HG02642 (cell line): ENCODE measurements at regions not wholly inside any gene's neighbourhood (a gene's known extent, or its start where the extent isn't known, plus 50 kb on each side); places are given as distances from the start of the nearest gene placed in this dataset.
"Not testable (repeated sequence)": the region's sequence is repeated elsewhere in the genome, so short reads cannot be mapped to it uniquely, and the experiment has no call there.

Experiments
- ATAC-seq: cut with Tn5 transposase; IDR thresholded peaks from one replicate; pipeline ENCODE4 v1.9.1; 2021; ENCODE audit warnings: mild to moderate bottlenecking; ENCODE audit not compliant: unreplicated experiment, poor library complexity

DNA sequence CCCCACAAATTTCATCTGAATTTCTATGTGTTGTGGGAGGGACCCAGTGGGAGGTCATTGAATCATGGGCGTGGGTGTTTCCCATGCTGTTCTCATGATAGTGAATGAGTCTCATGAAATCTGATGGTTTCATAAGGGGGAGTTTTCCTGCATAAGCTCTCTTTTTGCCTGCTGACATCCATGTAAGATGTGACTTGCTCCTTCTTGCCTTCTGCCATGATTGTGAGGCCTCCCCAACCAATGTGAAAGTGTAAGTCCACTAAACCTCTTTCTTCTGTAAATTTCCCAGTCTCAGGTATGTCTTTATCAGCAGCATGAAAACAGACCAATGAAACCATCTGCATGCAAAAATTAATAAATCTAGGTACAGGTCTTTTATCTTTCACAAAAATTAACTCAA lies 331.8 kb upstream of the GJE1 start:
- ATAC-seq = not testable (repeated sequence)

DNA sequence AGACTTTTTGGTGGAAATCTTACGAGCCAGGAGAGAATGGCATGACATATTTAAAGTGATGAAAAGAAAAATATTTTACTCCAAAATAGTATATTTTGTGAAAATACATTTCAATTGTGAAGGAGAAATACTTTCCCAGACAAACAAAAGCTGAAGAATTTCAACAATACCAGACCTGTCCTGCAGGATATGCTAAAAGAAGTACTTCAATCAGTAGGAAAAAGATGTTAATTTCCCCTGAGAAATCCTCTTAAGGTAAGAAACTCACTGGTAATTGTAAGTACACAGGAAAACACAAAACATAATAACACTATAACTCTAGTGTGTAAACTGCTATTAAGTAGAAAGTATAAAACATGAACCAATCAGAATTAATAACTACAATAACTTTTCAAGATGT lies 341.8 kb upstream of the GJE1 start:
- ATAC-seq = no peak

DNA sequence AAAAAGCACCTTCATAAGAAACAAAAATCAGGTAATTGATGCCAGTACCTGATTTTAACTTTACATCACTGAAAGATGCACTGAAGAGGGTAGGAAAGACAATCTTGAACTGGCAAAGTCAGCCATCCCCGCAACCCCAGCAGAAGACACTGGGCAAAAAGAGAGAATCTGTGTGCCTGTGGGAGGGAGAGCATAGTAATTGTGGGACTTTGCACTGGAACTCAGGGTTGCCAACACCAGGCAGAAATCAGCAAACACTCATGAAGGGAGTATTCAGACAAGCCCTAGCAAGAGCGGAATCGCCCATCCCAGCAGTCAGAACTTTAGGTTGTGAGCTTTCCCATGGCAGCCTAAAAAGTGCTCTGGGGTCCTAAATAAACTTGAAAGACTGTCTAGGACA lies 344.6 kb upstream of the GJE1 start:
- ATAC-seq = no peak

DNA sequence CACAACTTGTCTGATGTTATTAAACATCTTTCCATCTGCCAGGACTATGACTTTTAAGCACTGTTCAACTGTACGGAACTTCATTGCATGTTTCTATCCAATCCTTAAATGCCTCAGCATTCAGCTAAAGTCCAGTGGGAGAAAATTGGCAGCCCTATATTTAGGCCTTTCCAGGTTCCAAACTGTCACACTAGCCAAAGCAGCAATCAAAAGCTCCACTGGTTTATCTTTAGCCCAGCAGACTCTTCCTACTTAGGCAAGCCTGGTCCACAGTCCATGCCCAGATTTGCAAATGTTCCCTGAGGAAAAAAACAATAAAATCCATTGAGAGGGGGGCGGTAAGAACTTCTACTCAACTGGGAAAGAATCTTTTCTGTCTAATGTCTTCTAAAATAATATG lies 349.1 kb upstream of the GJE1 start:
- ATAC-seq = no peak

DNA sequence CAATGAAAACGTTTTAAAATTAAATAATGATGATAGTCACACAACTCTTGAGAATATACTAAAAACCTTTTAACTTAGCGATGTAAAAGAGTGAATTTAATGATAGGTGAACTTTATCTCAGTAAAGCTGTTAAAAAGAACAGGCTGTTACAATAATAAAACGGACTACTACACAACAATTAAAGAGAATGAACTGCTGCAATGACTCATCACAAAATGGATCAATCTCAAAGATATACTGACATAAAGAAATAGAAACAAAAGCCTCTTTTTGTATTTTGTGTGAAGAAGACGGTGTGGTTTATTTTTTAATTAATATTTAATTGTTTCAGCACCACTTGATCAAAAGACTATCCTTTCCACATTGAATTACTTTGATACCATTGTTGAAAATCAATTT lies 352.4 kb upstream of the GJE1 start:
- no peak for ATAC-seq

DNA sequence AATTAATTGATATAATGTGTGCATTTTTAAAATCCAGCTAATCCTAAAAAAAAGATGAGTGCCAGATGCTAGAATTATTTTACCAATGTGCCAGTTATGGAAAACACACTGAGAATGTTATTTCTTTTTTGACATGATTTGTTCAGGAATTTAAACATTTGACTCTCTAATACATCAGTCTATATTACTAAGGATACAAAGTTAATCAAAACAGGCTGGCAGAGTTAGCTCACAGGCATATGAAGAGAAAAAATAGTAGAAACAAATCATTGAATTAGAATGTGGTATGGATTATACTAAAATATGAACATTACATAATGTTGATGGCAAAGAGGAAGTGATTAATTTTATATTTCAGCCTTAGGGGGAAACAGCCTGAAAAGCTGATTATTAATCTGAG lies 368.3 kb upstream of the GJE1 start:
- ATAC-seq = no peak

DNA sequence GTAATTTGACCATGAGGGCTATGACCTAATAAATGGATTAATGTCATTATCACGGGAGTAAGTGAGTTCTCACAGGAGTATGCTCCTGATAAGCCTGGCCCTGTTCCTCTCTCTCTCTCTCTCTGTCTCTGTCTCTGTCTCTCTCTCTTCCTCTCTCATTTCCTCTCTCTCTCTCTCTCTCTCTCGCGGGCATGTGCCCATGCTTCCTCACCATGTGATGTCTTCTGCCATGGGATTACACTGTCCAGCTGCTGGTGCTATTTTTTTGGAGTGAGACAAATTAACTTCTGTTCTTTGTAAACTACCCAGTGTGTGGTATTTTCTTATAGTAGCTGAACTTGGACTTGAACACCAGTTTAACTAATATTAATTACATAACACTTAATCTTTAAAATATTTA lies 374.3 kb upstream of the GJE1 start:
- ATAC-seq = no peak

DNA sequence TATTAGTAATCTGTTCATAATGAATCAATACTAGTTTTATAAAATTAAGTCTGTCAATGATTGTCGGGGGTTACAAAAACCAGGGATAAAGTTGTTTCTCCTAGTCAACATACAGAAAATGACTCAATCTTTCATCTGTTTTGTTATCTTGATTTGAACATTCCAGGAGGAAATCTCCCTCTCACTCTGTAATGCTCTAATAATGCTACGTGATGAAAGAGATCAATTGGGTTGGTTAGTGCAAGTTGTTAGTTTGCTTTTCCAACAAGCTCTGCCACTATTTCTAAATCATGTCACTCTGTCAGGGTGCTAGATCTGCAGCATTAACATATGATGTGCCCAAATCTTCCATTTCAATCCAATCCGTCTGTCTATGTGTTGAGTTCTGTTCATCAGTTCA lies 379.5 kb upstream of the GJE1 start:
- no peak for ATAC-seq

DNA sequence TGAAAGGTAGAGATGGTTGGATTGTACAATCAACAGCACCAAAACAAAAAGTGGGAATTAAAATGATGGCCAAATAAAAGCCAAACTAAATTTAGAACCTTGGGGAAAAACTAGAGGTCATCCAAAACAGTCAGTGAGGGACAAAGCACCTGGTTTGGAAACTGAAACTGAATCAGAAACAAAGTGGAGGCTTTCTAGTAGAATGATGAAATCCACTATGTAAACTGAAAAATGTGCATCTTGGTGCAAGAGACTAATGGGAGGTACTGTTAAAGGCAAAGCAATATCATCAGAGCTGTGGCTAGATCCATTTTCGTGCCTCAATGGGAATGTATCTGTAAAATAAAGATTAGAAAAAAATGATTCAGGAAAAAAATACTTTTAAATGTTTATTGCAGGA lies 380.0 kb upstream of the GJE1 start:
- no peak for ATAC-seq

DNA sequence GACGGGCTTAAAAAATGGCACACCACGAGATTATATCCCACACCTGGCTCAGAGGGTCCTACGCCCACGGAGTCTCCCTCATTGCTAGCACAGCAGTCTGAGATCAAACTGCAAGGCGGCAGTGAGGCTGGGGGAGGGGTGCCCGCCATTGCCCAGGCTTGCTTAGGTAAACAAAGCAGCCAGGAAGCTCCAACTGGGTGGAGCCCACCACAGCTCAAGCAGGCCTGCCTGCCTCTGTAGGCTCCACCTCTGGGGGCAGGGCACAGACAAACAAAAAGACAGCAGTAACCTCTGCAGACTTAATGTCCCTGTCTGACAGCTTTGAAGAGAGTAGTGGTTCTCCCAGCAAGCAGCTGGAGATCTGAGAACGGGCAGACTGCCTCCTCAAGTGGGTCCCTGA lies 386.4 kb upstream of the GJE1 start:
- ATAC-seq = not testable (repeated sequence)

DNA sequence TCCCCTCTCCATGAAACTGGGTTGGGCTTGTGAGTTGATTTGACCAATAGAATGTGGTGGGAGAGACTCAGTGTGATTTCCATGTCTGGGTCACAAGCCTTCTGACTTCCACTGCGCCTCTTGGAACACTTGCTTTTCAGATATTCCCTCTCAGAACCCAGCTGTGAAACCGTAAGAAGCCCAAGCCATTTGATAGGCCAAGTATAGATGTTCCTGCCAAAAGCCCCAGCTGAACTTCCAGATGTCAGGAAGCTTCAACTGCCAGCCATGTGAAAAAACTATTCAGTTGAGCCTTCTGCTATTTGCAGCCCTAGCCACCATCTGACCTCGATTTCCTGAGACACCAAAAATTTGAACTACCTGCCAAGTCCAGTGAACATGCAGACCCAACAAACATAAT lies 387.8 kb upstream of the GJE1 start:
- ATAC-seq = no peak

DNA sequence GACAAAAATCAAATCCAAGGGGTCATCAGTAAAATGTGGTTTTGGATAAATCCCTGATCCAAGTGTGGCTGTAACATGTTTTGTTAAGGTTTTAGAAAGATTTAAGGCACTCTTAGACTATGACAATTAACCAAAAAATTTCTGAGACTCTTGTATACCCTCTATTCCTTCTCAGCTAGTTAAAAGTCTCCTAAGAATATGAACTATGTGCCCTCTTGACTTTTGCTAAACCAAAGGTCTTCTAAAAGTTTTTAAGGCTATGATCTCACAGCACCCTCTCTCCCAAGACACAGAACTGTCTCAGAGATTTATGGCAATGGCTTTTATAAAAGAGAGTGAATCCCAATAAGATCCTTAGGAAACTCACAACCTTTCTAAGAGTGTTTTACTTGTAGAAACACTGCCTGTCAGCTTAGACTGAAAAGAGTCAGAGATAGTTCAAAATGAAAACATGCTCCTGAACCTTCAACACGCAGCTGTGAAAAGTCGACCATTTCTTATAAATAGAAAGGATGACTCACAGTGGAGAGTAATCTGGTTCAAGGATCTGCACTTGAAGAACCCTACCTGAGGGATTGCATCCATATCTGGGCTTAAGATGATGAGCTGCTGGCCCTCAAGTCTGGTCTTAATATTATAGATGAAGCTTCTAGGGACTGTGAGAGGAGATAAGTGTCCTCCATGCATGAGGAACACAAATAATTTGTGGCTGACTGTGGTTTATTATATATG lies 388.4 kb upstream of the GJE1 start:
- ATAC-seq = no peak

DNA sequence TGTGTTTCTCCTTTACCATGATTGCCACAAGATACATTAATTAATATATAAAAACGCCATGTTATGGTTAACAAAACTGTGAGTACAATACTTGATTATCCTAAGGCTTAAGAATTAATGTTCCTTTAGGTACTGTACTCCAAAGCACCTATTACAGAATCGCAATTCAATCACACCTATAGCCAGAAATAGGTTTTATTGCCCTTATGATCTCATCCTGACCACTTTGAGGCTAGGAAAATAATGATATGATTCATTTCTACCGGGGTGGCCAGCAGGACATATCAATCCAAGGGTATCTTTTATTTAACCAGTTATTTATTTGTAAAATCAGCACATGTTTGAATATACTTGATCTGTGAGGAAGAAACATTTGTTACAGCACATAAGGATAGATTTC lies 396.6 kb upstream of the GJE1 start:
- ATAC-seq = no peak

DNA sequence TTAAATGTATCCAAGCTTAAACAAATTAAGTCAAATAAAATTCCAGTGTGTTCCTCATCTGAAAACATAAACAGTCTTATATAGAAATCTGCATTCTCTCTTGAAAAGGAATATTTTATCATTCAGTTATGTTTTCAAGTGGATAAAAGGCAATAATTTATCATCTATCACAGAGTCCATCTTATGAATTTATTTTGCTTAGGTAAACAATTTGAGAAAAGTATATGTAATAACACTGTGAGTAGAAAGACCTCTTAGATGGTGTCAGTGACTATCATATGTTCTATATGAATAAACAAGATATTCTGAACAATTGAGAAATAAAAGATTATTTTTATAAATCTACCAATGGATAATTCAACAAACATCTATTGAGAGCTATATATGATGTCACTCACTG lies 397.6 kb upstream of the GJE1 start:
- no peak for ATAC-seq

DNA sequence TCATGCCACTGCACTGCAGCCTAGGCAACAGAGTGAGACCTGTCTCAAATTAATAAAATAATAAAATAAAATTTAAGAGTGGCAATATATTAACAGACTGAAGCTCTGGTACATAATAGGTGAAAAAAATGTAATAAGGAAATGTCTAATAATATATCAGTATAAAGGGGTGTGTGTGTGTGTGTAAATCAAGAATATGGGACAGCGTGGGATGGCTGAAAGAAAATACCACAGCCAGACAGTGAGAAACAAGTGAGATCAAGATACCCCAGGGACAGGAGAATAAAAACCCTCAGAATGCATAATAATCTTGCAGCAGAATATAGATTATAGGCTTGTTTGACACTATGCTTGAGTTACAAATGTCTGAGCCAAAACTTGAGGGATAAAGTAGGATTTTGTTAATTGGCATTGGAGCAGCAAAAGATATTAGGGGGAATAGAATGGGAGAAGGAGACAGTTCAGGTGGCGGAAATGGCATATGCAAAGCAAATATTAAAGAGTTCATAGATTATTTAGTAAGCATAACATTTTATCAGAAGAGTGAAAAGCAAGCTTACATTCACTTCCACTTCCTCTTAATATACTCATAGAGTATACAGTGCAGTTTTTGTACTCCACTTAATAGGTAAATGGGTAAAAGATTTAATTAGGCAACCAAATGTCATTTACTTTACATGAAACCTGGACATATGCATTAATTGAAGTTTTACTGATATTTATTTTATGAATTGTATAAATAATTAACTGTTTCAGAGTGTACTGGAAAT lies 398.5 kb upstream of the GJE1 start:
- ATAC-seq = no peak

DNA sequence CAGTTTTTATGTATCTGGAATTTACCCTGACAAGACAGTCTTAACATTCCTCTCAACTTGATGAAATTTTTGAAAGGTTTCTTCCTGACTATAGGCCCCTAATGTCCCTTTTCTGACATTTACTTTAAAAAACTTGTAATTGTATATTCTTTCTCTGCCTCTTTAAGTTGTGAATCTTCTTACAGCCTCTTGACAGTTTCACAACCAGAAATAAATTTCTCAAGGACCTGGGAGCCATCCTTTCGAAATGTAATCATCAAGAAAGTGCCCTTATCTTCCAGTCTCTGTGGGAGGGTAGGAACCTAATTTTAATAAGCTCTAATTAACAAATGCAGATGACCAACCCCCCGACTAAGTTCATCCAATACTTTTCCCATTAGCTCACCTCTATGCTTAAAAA lies 403.6 kb upstream of the GJE1 start:
- no peak for ATAC-seq

DNA sequence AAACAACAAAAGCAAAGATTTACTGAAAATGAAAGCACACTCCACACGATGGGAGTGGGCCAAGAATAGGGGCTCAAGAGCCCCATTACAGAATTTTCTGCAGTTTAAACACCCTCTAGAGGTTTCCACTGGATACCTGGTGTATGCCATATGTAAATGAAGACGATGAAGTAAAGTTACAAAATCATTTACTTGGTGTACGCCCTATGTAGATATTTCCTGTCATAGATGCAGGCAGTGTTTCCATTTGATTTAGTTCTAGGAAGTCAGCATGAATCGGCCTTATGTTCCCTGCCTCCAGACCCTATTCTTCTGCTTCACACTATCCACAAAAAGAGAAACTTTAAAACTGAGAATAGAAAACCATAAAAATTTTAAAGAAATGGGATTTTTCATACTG lies 404.4 kb upstream of the GJE1 start:
- no peak for ATAC-seq

DNA sequence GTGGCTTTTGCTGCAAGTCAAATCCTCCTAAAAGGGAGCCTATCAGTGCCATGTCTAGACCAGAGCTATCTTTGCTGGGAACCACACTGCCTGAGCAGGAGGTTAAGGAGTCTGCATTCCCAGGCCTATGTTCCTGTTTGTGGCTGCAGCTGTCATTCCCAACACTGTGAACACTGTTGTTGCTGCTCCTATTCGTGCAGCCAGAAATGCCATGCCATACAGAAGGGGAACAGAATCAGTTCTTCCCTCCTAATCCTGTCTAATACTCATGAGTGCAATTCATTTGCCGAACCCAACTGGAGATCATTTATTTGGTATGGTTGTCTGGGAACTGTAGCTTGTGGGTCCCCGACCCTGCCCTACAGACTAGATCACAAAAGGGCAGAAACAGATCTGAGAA lies 406.5 kb upstream of the GJE1 start:
- ATAC-seq = no peak

DNA sequence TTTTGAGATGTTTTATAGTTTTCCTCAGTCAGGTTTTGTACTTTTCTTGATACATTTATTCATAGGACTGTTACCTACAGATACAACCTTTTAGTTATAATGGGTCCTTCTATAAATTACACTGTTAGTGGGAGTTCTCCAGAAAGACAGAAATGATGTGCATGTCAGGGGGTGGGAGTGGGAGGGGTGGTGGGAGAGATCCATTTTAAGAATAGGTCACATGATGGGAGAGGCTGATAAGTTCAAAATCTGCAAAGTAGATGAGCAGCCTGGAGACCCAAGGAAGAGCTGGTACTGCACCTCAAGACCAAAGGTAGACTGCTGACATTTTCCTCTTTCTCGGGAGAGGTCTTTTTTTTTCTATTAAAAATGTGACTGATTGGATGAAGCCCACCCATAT lies 408.0 kb upstream of the GJE1 start:
- no peak for ATAC-seq

DNA sequence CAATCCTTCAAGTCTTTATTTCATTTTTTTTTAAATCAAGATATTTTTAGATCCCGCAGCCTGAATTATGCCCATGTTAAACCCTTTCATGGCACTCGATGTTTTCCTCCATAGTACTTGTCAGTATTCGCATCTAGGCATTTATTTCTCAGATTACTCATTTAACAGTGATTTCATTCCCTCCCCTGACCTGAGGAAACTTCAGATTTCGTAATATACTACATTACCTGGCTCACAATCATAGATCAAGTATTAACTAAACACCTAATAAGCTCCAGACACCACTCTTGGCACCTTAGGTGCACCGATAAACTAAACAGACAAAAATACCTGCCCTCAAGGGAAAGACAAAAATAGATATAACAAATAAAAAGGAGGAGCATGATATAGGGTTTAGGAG lies 413.2 kb upstream of the GJE1 start:
- ATAC-seq = no peak

DNA sequence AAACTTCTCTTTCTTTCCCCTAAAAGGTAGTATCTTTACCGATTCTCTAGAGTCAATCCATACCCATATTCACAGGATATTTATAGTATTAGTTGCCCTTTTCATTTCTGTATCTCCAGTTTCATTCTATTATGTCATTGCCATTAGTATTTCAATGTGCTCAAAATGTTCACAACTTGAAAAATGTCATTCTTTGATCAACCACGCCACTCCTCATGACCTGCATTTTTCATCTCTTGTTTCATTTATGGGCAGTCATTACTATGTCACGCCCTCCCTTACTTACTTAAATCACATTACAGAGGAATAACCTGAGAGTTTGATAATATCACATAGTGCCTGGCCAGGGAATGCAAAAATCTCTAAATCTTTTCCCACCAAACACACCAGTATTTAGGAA lies 427.3 kb upstream of the GJE1 start:
- ATAC-seq = no peak

DNA sequence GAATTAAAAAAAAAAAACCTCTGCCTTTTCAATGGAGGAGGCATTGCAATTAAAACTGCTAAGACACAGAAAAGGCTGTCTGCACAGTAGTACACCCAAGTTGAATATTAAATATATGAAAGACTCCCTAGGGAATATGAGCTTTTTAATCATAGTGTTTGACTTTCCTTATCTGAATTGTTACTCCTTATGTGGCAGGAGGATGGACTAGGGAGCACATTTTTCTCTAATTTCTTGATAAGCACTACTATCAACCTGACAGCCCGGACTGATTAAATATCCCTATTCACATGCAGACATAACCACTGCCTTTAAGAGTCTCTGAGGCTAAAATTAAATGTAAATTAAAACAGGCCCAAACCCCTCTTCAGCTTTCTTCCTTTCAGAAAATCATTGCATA lies 428.6 kb upstream of the GJE1 start:
- no peak for ATAC-seq
